Raji (cell line): ENCODE measurements at regions not wholly inside any gene's neighbourhood (a gene's known extent, or its start where the extent isn't known, plus 50 kb on each side); places are given as distances from the start of the nearest gene placed in this dataset.

Experiments
- POLR2A ChIP-seq: IDR thresholded peaks from 2 replicates; pipeline ENCODE4 v1.6.1; 2011; ENCODE audit warnings: low read depth, low read length, control low read depth; ENCODE audit not compliant: insufficient read depth

GRCh38 chr13:44211704-44212346, 161.8 kb upstream of the SERP2 start:
- TF ChIP-seq POLR2A: no peak

GRCh38 chr13:44212633-44213396, 160.8 kb upstream of the SERP2 start:
- no peak for TF ChIP-seq POLR2A

GRCh38 chr13:44218501-44219240, 155.0 kb upstream of the SERP2 start:
- no peak for TF ChIP-seq POLR2A

DNA sequence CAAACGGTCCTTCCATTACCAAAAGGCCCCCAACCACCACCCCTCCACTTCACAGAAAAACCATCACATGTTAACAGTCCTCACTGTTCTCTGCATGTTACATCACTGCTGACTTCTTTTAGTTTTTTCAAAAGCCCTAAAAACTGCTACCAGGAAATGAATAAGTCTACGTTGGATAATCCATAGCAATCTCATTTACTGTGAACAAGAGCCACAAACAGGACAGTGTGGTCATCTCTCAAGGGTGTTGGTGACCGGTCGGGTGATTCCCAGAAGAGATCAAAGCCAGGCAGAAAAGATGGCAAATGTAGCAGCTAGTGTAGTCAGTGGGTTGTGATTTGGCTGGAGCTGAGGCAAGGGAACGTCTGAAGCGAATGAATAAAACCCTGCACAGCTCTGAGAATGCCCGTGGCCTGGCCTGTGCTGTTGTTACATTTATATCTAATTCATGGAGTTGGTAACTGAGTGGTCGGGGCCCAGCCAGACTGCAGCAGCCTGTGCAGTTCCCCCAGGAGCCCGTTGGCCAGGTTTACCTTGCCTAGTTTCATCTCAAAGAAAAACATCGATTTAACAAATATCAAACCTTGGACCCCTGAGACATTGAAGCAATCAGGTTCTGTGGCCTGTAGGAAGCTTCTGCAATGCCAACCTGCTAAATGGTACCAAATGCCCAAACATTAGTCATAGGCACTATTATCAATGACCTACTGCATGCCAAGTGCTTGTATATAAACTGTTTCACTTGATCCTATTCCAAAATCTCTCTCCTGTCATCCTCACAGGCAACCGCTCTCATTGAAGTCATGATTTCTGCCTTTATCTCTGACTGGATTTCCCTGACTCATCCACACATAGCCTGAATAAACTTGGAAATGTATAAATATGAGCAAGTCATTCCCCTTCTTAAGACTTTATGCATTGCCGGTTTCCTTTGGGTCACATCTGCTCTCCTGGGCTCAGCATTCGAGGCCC, 153.8 kb upstream of the SERP2 start:
- no peak for TF ChIP-seq POLR2A

DNA sequence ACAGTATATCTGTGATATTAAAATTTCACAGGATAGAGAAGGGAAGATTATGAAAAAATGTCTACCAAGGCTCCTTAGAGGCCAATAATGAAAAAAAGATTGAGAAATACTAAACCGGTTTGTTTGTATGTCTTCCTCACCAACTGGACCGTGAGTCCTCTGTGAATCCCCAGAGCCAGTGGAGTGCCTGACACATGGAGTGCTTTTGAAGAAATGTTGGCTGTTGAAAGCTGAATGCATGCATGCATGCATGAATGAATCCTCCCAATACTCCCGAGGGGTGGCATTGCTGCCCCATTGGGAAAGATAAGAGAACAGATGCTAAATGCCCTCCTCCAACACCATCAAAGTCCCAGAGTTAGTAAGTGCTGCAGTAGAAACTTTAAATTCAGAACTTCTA, 152.7 kb upstream of the SERP2 start:
- TF ChIP-seq POLR2A: no peak

DNA sequence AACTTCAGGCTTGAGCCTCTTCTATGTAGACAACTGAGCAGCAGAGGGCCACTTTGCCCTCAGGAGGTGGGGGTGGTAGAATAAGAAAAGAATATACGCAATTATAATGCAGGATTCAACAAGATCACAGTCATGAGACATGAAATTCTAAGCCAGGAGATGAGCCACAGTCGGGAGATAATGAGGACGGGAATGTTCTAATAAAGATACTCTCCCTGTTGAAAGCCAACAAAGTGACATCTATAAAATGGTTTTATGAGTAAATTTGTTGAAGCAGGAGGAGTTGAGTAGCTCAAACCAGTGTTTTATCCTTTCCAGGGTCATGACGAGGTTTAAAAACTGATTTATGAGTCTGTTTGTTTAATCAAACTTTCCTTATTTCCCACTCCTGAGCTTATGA, 152.0 kb upstream of the SERP2 start:
- no peak for TF ChIP-seq POLR2A

- TF ChIP-seq POLR2A: no peak
Measured at GRCh38 chr13:44223770-44224444, 149.7 kb upstream of the SERP2 start.

DNA sequence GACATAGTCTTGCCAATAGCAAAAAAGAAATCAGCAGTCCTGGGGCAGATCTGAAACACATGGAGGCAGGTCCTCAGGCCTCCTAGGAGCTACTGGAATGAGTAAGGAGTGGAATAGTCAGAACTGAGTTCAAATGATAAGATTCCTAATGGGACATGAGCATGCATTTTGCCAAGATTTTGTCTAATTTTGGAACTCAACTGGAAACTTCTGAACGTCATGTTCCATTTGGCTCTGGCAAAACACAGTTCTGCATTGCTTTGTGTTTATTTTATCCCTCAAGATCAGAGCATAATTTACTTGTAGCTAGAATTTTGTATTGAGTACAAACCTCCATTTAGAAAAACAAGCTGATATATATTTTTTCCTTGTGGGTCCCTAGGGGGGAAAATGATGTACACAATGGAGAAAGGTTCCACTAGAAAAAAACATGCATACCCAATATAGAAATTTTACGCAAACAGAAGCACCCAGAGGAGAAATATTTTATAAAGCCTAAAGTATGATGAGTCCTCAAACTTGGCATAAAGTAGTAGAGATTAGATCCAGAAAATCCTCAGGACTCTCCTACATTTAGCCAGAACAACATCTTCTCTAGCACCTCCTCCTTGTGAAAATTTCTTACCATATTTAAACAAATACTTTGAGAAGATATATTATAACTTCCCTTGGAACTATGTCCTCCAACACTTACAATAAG, 149.0 kb upstream of the SERP2 start:
- TF ChIP-seq POLR2A: no peak

- TF ChIP-seq POLR2A: no peak
Measured at GRCh38 chr13:44229371-44230030, 144.1 kb upstream of the SERP2 start.

GRCh38 chr13:44230071-44230470, 143.6 kb upstream of the SERP2 start:
- no peak for TF ChIP-seq POLR2A

GRCh38 chr13:44230736-44231135, 142.9 kb upstream of the SERP2 start:
- no peak for TF ChIP-seq POLR2A

DNA sequence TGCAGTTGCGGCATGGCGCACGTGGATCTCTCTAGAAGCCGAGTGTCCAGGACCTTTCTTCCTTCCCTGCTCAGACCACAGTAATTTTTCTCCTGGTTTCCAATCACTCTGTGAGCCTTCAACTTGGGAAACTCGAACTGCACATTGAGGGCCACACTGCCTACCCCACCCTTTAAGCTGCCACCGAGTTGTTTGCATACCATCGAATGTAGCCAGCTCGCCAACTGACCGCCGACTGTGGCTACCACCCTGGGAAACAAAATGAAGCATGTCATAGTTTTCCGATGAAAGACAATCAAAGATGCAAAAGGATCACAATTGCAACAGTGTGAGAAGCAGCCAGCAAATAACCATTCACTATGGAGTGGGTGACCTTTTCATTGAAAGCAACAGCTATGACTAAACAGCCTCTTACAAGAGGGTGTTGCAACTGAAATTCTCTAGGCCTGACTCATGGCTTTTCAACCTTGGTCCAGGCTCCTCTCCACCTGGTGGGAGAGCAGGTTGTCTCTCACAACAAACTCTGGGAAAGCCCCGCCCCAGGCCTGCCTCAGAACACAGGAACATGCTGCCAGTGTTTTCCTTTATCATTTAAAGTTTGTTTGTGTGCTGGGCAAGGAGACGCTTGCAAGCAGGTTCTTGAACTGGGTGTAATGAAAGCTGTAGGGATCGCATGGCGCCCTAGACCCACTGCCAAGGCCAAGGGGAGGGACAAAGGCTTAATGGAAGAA, 141.7 kb upstream of the SERP2 start:
- no peak for TF ChIP-seq POLR2A

DNA sequence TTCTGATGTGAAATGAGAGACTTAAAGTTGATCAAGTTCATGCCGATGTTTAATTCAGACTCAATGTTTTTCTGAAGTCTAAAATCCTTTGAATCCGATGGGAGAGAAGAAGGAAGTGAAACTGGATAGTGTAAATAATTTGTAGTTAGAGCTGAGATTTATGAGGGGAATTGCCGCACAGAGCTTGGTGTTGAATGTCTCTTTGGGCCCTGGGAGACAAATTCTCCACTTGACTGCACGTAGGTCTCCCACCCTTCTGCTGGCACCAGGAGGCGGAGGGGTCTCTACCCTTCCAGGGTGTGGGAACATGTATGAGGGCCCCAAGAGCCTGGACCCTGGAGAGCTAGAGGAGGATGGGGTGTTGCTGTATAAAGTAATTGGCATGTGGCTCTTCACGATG, 140.8 kb upstream of the SERP2 start:
- TF ChIP-seq POLR2A: no peak
